Liver (tissue), 8 donors: ENCODE measurements at regions not wholly inside any gene's neighbourhood (a gene's known extent, or its start where the extent isn't known, plus 50 kb on each side); places are given as distances from the start of the nearest gene placed in this dataset.

ENCODE experiments used
- DNase-seq: peaks from one replicate; pipeline ENCODE4 v3.0.0-alpha.2; 2017; ENCODE audit warnings: low spot score
- H3K27ac ChIP-seq, 2 donors: one replicate each; pipeline ENCODE4 v1.7.0; 2013; ENCODE audit warnings: inconsistent platforms in 2 of 2, low read length in 2 of 2, control low read depth in 1 of 2, low read depth in 1 of 2, mild to moderate bottlenecking in 1 of 2
- H3K27me3 ChIP-seq, 4 donors: one replicate each; pipeline versions ENCODE4 v1.6.1 to v1.7.0; 2013; ENCODE audit warnings: low read length in 3 of 4, inconsistent platforms in 1 of 4, mild to moderate bottlenecking in 1 of 4, moderate library complexity in 1 of 4; ENCODE audit not compliant: control insufficient read depth in 4 of 4, insufficient read depth in 4 of 4
- H3K36me3 ChIP-seq, 4 donors: one replicate each; pipeline versions ENCODE4 v1.6.1 to v1.7.0; 2013; ENCODE audit warnings: low read length in 3 of 4, mild to moderate bottlenecking in 3 of 4, low read depth in 1 of 4, moderate library complexity in 1 of 4; ENCODE audit not compliant: control insufficient read depth in 4 of 4, insufficient read depth in 3 of 4
- H3K4me1 ChIP-seq, 4 donors: one replicate each; pipeline versions ENCODE4 v1.6.1 to v1.7.0; 2013; ENCODE audit warnings: low read length in 3 of 4, mild to moderate bottlenecking in 3 of 4, moderate library complexity in 1 of 4; ENCODE audit not compliant: control insufficient read depth in 4 of 4, insufficient read depth in 4 of 4
- H3K4me3 ChIP-seq, 3 donors: one replicate each; pipeline versions ENCODE4 v1.6.1 to v1.7.0; 2013; ENCODE audit warnings: low read length in 3 of 3, control low read depth in 1 of 3, low read depth in 1 of 3, mild to moderate bottlenecking in 1 of 3
- H3K9ac ChIP-seq, 2 donors: one replicate each; pipeline ENCODE4 v1.7.0; 2013; ENCODE audit warnings: low read length in 2 of 2, mild to moderate bottlenecking in 2 of 2, moderate library complexity in 2 of 2, control low read depth in 1 of 2, low read depth in 1 of 2
- H3K9me3 ChIP-seq, 4 donors: one replicate each; pipeline versions ENCODE4 v1.6.1 to v1.7.0; 2013; ENCODE audit warnings: low read length in 3 of 4; ENCODE audit not compliant: control insufficient read depth in 4 of 4
- CTCF ChIP-seq: fragments of 150-350 bp; IDR thresholded peaks from 2 replicates; pipeline ENCODE4 v1.5.1; 2017; ENCODE audit warnings: improper control_type of control experiment, low read depth, low read length; ENCODE audit not compliant: missing input control
- EGR1 ChIP-seq, 2 donors: IDR thresholded peaks; 2 replicates each; pipeline ENCODE4 v1.6.1; 2016 to 2018; ENCODE audit warnings: antibody characterized with exemption in 2 of 2, low read depth in 2 of 2
- FOXA1 ChIP-seq: IDR thresholded peaks from 2 replicates; pipeline ENCODE4 v1.6.1; 2016; ENCODE audit warnings: antibody characterized with exemption
- FOXA2 ChIP-seq: IDR thresholded peaks from 2 replicates; pipeline ENCODE4 v1.6.1; 2016; ENCODE audit warnings: antibody characterized with exemption
- GABPA ChIP-seq, 2 donors: IDR thresholded peaks in 1 of 2; conservative IDR thresholded peaks in 1 of 2; 2 replicates each; pipeline ENCODE4 v1.6.1; 2016; ENCODE audit warnings: antibody characterized with exemption in 2 of 2, mild to moderate bottlenecking in 1 of 2, moderate library complexity in 1 of 2
- HNF4A ChIP-seq, 2 donors: conservative IDR thresholded peaks; 2 replicates each; pipeline ENCODE4 v1.6.1; 2016; ENCODE audit warnings: antibody characterized with exemption in 2 of 2, mild to moderate bottlenecking in 2 of 2
- HNF4G ChIP-seq: IDR thresholded peaks from 2 replicates; pipeline ENCODE4 v1.6.1; 2016; ENCODE audit warnings: antibody characterized with exemption
- JUND ChIP-seq, 2 donors: IDR thresholded peaks; 2 replicates each; pipeline ENCODE4 v1.6.1; 2016; ENCODE audit warnings: antibody characterized with exemption in 2 of 2
- MAX ChIP-seq: IDR thresholded peaks from 2 replicates; pipeline ENCODE4 v1.6.1; 2016; ENCODE audit warnings: antibody characterized with exemption
- NR2F2 ChIP-seq: IDR thresholded peaks from 2 replicates; pipeline ENCODE4 v1.6.1; 2016; ENCODE audit warnings: antibody characterized with exemption
- RAD21 ChIP-seq, 2 donors: IDR thresholded peaks; 2 replicates each; pipeline ENCODE4 v1.6.1; 2016; ENCODE audit warnings: antibody characterized with exemption in 2 of 2, mild to moderate bottlenecking in 2 of 2
- REST ChIP-seq: IDR thresholded peaks from 2 replicates; pipeline ENCODE4 v1.6.1; 2016; ENCODE audit warnings: antibody characterized with exemption, mild to moderate bottlenecking
- RXRA ChIP-seq, 2 donors: IDR thresholded peaks; 2 replicates each; pipeline ENCODE4 v1.6.1; 2017 to 2018; ENCODE audit warnings: antibody characterized with exemption in 2 of 2, mild to moderate bottlenecking in 1 of 2
- SP1 ChIP-seq: IDR thresholded peaks from 2 replicates; pipeline ENCODE4 v1.6.1; 2018; ENCODE audit warnings: antibody characterized with exemption, mild to moderate bottlenecking
- TAF1 ChIP-seq: conservative IDR thresholded peaks from 2 replicates; pipeline ENCODE4 v1.6.1; 2016; ENCODE audit warnings: antibody characterized with exemption, mild to moderate bottlenecking
- YY1 ChIP-seq: IDR thresholded peaks from 2 replicates; pipeline ENCODE4 v1.6.1; 2016; ENCODE audit warnings: antibody characterized with exemption, mild to moderate bottlenecking
- ZBTB33 ChIP-seq: IDR thresholded peaks from 2 replicates; pipeline ENCODE4 v1.6.1; 2016; ENCODE audit warnings: antibody characterized with exemption
- WGBS: extraction: QIAGEN DNeasy Blood & Tissue Kit; methylation state at CpG from one replicate; pipeline ENCODE4 v1.1.7; 2013; 5-methylcytosine and 5-hydroxymethylcytosine counted together
- TF ChIP-seq, protein P1 (sequence below): IDR thresholded peaks from 2 replicates; pipeline ENCODE4 v1.6.1; 2016; ENCODE audit warnings: antibody characterized with exemption
- donor health status: healthy.
- donor health status: healthy.
- donor health status: healthy.
- donor health status: healthy.
- donor health status: healthy.

GRCh38 chr2:67255933-67256615 lies 141.1 kb upstream of the ETAA1 start:
- Histone ChIP-seq H3K27ac (no peak overlapping the region), H3K9me3 (no peaks in the 10 kb centered on the region), H3K9ac (no peak overlapping the region), H3K4me1 (no peaks in the 10 kb centered on the region), H3K4me3 (no peak overlapping the region), H3K27me3 (no peaks in the 10 kb centered on the region), H3K36me3 (no peaks in the 10 kb centered on the region)
- DNase-seq: no peak
- TF ChIP-seq ZBTB33 (no peak), NR2F2 (no peak), JUND (IDR thresholded peaks at IDR 0.05) (no peak), HNF4A (conservative IDR thresholded peaks at IDR 0.05) (no peak), CTCF (no peak), TAF1 (no peak), SP1 (no peak), FOXA1 (no peak), YY1 (no peak), REST (no peak), RXRA (IDR thresholded peaks at IDR 0.05) (no peak), FOXA2 (no peak), GABPA (IDR thresholded peaks at IDR 0.05 in 1 of 2, conservative IDR thresholded peaks at IDR 0.05 in 1 of 2) (no peak), HNF4G (no peak)
- TF ChIP-seq, protein P1, sequence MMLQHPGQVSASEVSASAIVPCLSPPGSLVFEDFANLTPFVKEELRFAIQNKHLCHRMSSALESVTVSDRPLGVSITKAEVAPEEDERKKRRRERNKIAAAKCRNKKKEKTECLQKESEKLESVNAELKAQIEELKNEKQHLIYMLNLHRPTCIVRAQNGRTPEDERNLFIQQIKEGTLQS: no peak
- 83% methylated on average over 2 of the region's 2 CpGs for WGBS

DNA sequence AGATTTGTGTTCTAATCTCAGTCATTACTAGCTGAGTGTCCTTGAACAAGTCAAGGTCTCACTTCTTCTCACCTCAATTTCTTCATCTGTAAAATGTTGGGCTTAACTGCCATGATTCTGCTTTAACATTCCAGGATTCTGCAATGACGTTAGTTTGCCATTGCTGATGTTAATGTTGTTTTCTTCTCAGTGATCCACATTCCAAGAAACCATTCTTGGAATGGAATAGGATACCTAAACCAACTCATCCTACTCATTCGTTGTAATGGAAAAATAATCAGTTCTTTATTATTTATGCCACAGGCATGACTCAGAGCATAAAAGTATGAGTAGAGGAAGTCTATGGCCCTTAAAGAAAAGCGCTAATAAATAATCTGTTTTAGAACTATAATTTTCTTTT lies 140.2 kb upstream of the ETAA1 start:
- Histone ChIP-seq H3K9me3 (no peaks in the 10 kb centered on the region), H3K36me3 (no peaks in the 10 kb centered on the region), H3K27ac (no peak overlapping the region), H3K4me1 (no peaks in the 10 kb centered on the region), H3K9ac (no peak overlapping the region), H3K4me3 (no peak overlapping the region), H3K27me3 (no peaks in the 10 kb centered on the region)
- no peak for DNase-seq
- 88% methylated on average over 3 of the region's 3 CpGs for WGBS
- TF ChIP-seq EGR1 (IDR thresholded peaks at IDR 0.05; ENCODE audit: low read depth in 2 of 2): no peak
- TF ChIP-seq SP1: no peak
- TF ChIP-seq ZBTB33: no peak
- TF ChIP-seq RXRA (IDR thresholded peaks at IDR 0.05): no peak
- no peak for TF ChIP-seq FOXA2
- no peak for TF ChIP-seq HNF4A (conservative IDR thresholded peaks at IDR 0.05)
- no peak for TF ChIP-seq CTCF
- TF ChIP-seq RAD21 (IDR thresholded peaks at IDR 0.05): no peak
- TF ChIP-seq, protein P1: no peak
- no peak for TF ChIP-seq HNF4G
- TF ChIP-seq MAX: no peak
